Neuronal stem cell (in vitro differentiated cells): ENCODE measurements at regions not wholly inside any gene's neighbourhood (a gene's known extent, or its start where the extent isn't known, plus 50 kb on each side); places are given as distances from the start of the nearest gene placed in this dataset.

Source experiments
- DNase-seq: peaks from one replicate; pipeline ENCODE4 v3.0.0-alpha.2; 2013; ENCODE audit warnings: low spot score
- H2AFZ ChIP-seq: one replicate; pipeline ENCODE4 v1.6.1; 2013; ENCODE audit warnings: mild to moderate bottlenecking, low read length, inconsistent platforms
- H2AK5ac ChIP-seq: 2 replicates; pipeline ENCODE4 v1.6.1; 2013; ENCODE audit warnings: low read depth, mild to moderate bottlenecking, inconsistent platforms, low read length, moderate library complexity, mixed read lengths
- H2BK120ac ChIP-seq: 2 replicates; pipeline ENCODE4 v1.6.1; 2013; ENCODE audit warnings: low read depth, mild to moderate bottlenecking, inconsistent platforms, low read length, moderate library complexity, mixed read lengths
- H2BK12ac ChIP-seq: one replicate; pipeline ENCODE4 v1.6.1; 2013; ENCODE audit warnings: low read length, inconsistent platforms
- H2BK15ac ChIP-seq: 2 replicates; pipeline ENCODE4 v1.6.1; 2013; ENCODE audit warnings: mild to moderate bottlenecking, low read length, inconsistent platforms, mixed read lengths
- H2BK5ac ChIP-seq: one replicate; pipeline ENCODE4 v1.6.1; 2013; ENCODE audit warnings: inconsistent platforms, mild to moderate bottlenecking, low read length, moderate library complexity
- H3K14ac ChIP-seq: one replicate; pipeline ENCODE4 v1.6.1; 2013; ENCODE audit warnings: low read length, inconsistent platforms
- H3K18ac ChIP-seq: 2 replicates; pipeline ENCODE4 v1.6.1; 2013; ENCODE audit warnings: low read length, inconsistent platforms
- H3K23ac ChIP-seq: 2 replicates; pipeline ENCODE4 v1.6.1; 2013; ENCODE audit warnings: low read depth, mild to moderate bottlenecking, mixed read lengths, low read length, inconsistent platforms; ENCODE audit not compliant: poor library complexity
- H3K27ac ChIP-seq: replicated peaks from 3 replicates; pipeline ENCODE4 v1.5.1; 2013; ENCODE audit warnings: low read length, inconsistent platforms
- H3K27me3 ChIP-seq, 3 experiments: 2 replicates each; pipeline ENCODE4 v1.6.1; 2013; ENCODE audit warnings: low read length in 3 of 3, mild to moderate bottlenecking in 2 of 3, inconsistent platforms in 1 of 3, low read depth in 1 of 3, mixed read lengths in 1 of 3, moderate library complexity in 1 of 3; ENCODE audit not compliant: control insufficient read depth in 3 of 3, insufficient read depth in 3 of 3
- H3K36me3 ChIP-seq, 2 donors: replicated peaks in 1 of 2; 2 replicates each; pipeline ENCODE4 v1.6.1; 2013; ENCODE audit warnings: low read length in 2 of 2; ENCODE audit not compliant: control insufficient read depth in 2 of 2, insufficient read depth in 2 of 2
- H3K4ac ChIP-seq: 2 replicates; pipeline ENCODE4 v1.6.1; 2013; ENCODE audit warnings: inconsistent platforms, mild to moderate bottlenecking, low read length, moderate library complexity
- H3K4me1 ChIP-seq, 2 donors: 1 replicate in 1 of 2; 2 replicates in 1 of 2; pipeline ENCODE4 v1.6.1; 2013; ENCODE audit warnings: low read length in 2 of 2, low read depth in 1 of 2; ENCODE audit not compliant: control insufficient read depth in 2 of 2, insufficient read depth in 1 of 2
- H3K4me2 ChIP-seq: one replicate; pipeline ENCODE4 v1.6.1; 2013; ENCODE audit warnings: mild to moderate bottlenecking, low read length, inconsistent platforms; ENCODE audit not compliant: insufficient read depth, poor library complexity, severe bottlenecking
- H3K4me3 ChIP-seq, 2 donors: 2 replicates each; pipeline ENCODE4 v1.5.1; 2013; ENCODE audit warnings: low read length in 2 of 2, mild to moderate bottlenecking in 2 of 2, inconsistent platforms in 1 of 2, moderate library complexity in 1 of 2
- H3K79me1 ChIP-seq: one replicate; pipeline ENCODE4 v1.6.1; 2013; ENCODE audit warnings: low read depth, mild to moderate bottlenecking, inconsistent platforms, low read length, moderate library complexity
- H3K9ac ChIP-seq: one replicate; pipeline ENCODE4 v1.6.1; 2013; ENCODE audit warnings: mild to moderate bottlenecking, low read depth, low read length, inconsistent platforms; ENCODE audit not compliant: poor library complexity
- H3K9me3 ChIP-seq, 2 donors: replicated peaks in 1 of 2; 2 replicates each; pipeline versions ENCODE3 to v1.6.1; 2013; ENCODE audit warnings: low read length in 2 of 2, mild to moderate bottlenecking in 2 of 2, inconsistent platforms in 1 of 2, low read depth in 1 of 2, mixed read lengths in 1 of 2, moderate library complexity in 1 of 2; ENCODE audit not compliant: control insufficient read depth in 2 of 2, insufficient read depth in 1 of 2
- H4K8ac ChIP-seq: one replicate; pipeline ENCODE4 v1.6.1; 2013; ENCODE audit warnings: low read depth, mild to moderate bottlenecking, inconsistent platforms, low read length, moderate library complexity
- H4K91ac ChIP-seq: one replicate; pipeline ENCODE4 v1.6.1; 2013; ENCODE audit warnings: low read length, low read depth, mild to moderate bottlenecking, inconsistent platforms; ENCODE audit not compliant: poor library complexity
- WGBS, 2 donors: extraction: QIAGEN DNeasy Blood & Tissue Kit; methylation state at CpG; one replicate each; pipeline ENCODE4 v1.1.7; 2013; ENCODE audit warnings: missing lambda C conversion rate in 2 of 2, mixed read lengths in 1 of 2; ENCODE audit not compliant: insufficient read length in 2 of 2, insufficient replicate concordance in 1 of 2; ENCODE audit errors: extremely low coverage in 2 of 2; 5-methylcytosine and 5-hydroxymethylcytosine counted together

DNA sequence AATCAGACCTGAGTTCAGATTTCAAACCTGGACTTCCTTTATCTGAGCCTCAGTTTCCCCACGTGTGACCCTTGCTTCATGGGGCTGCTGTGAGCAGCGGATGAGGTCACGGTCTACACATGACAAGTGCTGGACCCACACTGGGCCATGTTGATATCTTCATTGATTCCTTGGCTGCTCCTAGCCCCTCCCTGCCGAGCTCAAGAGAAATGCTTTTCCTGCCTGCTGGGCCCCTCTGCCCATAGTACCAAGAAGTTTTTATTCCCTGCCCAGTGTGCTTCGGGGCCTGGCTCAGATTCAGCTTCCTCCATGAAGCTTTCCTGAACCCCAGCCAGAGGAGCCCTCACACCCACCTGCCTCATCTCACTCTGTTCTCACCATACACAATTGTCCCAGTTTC, 181.6 kb downstream of the PTPRU start:
- Histone ChIP-seq H2BK120ac (no peak overlapping the region), H3K4me1 (peaks cover 0 to 2% of the 10 kb centered on the region in 2 donors), H3K4me3 (no peak overlapping the region), H2BK15ac (no peak overlapping the region), H2BK12ac (no peak overlapping the region), H3K4ac (no peak overlapping the region), H3K23ac (no peak overlapping the region), H3K9ac (no peak overlapping the region), H2BK5ac (no peak overlapping the region), H2AFZ (no peak overlapping the region), H3K14ac (no peak overlapping the region), H3K79me1 (no peaks in the 10 kb centered on the region), H3K36me3 (no peaks in the 10 kb centered on the region), H3K9me3 (no peaks in the 10 kb centered on the region), H4K8ac (no peak overlapping the region), H2AK5ac (no peak overlapping the region), H3K4me2 (no peak overlapping the region), H3K27ac (no peak overlapping the region), H3K18ac (no peak overlapping the region), H4K91ac (no peak overlapping the region), H3K27me3 (no peaks in the 10 kb centered on the region)
- WGBS, 2 donors: no CpG with 5 or more reads among the region's 5 CpGs
- DNase-seq: no peak

DNA sequence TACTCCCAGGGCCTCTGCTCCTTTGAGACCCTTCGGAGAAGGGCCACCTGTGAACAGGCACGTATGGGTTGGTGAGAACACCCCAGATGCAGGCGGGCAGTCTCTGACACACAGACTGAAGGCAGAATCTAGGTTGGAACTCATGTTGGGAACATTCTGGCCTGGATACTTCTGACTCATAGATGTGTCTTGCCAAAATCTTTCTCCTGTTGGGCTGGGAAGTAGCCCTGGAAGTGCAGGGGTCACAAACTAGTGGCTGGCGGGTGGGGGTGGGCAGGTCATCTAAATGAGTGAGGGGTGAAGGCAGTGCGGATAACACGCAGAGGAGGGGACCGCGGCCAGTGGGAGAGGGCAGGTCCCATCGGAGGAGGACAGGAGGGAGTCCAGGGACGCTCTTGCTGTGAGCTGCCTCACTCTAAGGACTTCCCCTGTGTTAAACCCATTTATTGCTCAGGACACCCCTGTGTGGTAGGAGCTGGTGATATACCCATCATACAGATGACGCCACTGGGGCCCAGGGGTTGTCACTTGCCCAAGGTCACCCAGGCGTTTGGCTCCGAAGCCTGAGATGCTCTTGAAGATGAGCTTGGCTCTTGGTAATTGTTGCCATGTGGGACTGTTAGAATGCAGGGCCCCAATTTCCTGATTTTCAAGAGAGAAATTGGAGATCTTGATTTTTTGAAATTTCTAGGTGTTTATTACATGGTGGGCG, 181.0 kb downstream of the PTPRU start:
- Histone ChIP-seq H2BK5ac (no peak overlapping the region), H3K79me1 (no peaks in the 10 kb centered on the region), H2BK15ac (peak overlapping the region; percentile 73), H3K14ac (no peak overlapping the region), H3K9me3 (no peaks in the 10 kb centered on the region), H2AK5ac (peak overlapping the region; percentile 58), H2BK120ac (no peak overlapping the region), H3K4me3 (no peak overlapping the region), H3K18ac (peak overlapping the region; percentile 85), H2AFZ (no peak overlapping the region), H3K4me2 (no peak overlapping the region), H3K23ac (no peak overlapping the region), H2BK12ac (no peak overlapping the region), H3K36me3 (no peaks in the 10 kb centered on the region), H4K8ac (no peak overlapping the region), H3K4me1 (peaks cover 0 to 2% of the 10 kb centered on the region in 2 donors), H4K91ac (peak overlapping the region; percentile 32), H3K4ac (no peak overlapping the region), H3K27ac (no peak overlapping the region), H3K27me3 (no peaks in the 10 kb centered on the region), H3K9ac (no peak overlapping the region)
- no peak for DNase-seq
- WGBS, 2 donors: no CpG with 5 or more reads among the region's 14 CpGs

DNA sequence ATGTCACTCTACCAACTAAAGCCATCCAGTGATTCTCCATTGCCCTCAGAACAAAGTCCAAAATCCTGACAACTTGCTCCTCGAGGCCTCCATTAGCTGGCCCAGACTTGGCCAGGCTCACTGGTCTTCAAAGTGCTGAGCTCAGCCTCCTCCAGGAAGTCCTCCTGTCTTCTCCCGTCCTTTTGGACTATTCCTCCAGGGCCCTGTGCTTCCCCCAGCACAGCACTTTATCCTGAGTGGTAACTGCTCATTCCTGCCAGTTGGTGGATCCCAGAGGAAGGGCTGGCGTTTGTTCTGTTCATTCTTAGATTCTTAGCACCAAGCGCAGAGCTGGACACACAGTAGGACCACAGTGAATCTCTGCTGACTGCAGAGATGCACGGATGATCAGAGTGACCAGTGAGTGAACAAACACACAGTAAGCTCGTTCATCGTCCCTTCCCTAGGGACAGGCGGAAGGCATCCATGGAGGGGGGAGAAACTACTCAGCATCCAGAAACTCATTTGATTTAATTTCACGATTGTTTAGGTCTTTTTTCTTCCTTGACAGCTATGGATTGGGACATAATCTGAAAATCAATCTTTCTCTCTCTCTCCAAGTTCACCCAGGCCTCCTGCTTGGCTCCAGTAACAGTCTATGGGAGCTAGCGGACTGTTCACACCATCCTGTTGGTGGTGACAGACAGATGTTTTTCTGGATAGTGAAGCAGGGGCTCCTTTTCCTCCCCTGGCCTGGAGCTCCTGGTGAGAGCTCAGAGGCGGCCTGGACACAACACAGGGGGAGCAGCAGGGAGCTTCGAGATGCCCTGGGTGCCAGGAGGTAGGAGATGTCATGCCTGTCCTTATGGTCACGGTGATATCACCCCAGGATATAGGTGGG, 180.2 kb downstream of the PTPRU start:
- Histone ChIP-seq H3K4me3 (no peak overlapping the region), H3K23ac (no peak overlapping the region), H3K9me3 (no peaks in the 10 kb centered on the region), H4K91ac (peak overlapping the region; percentile 32), H2BK12ac (no peak overlapping the region), H3K4me2 (no peak overlapping the region), H3K27ac (no peak overlapping the region), H3K14ac (no peak overlapping the region), H3K18ac (peak overlapping the region; percentile 85), H3K4ac (no peak overlapping the region), H2AFZ (no peak overlapping the region), H3K27me3 (no peaks in the 10 kb centered on the region), H3K79me1 (no peaks in the 10 kb centered on the region), H2BK15ac (peak overlapping the region; percentile 73), H3K4me1 (peaks cover 0 to 2% of the 10 kb centered on the region in 2 donors), H3K9ac (no peak overlapping the region), H2BK5ac (no peak overlapping the region), H2AK5ac (peak overlapping the region; percentile 58), H3K36me3 (no peaks in the 10 kb centered on the region), H4K8ac (no peak overlapping the region), H2BK120ac (no peak overlapping the region)
- WGBS, 2 donors: no CpG with 5 or more reads among the region's 13 CpGs
- DNase-seq: no peak

DNA sequence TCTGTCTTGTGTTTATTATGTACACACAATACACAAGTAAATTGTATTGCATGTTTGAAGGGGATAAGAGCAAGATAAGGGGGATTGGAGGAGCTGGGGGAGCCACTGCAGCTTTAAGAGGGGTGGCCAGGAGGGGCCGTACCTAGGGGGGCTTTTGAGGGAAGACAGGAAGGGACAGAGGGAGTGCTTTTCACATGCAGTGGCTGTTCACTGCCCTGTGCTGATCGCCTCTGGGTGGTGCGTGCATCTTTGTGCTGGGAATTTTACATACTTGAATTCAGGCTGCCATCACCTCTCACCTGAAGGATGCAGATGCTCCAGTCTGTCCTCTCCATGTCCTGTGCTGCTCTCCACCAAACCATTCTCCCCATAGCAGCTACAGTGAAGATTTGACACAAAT, 179.5 kb downstream of the PTPRU start:
- no peak overlapping the region for H2BK5ac ChIP-seq
- no CpG with 5 or more reads among the region's 3 CpGs for WGBS, 2 donors
- no peak overlapping the region for H2BK120ac ChIP-seq
- H3K9ac ChIP-seq: no peak overlapping the region
- H2AFZ ChIP-seq: no peak overlapping the region
- H3K23ac ChIP-seq: no peak overlapping the region
- DNase-seq: no peak
- H3K79me1 ChIP-seq: no peaks in the 10 kb centered on the region
- no peaks in the 10 kb centered on the region for H3K27me3 ChIP-seq
- no peak overlapping the region for H4K8ac ChIP-seq
- H3K27ac ChIP-seq: no peak overlapping the region
- H3K4ac ChIP-seq: no peak overlapping the region
- H4K91ac ChIP-seq: no peak overlapping the region
- H3K4me1 ChIP-seq: peaks cover 0 to 2% of the 10 kb centered on the region in 2 donors
- no peak overlapping the region for H2BK12ac ChIP-seq
- H3K18ac ChIP-seq: no peak overlapping the region
- H3K14ac ChIP-seq: no peak overlapping the region
- H2AK5ac ChIP-seq: no peak overlapping the region
- H3K4me3 ChIP-seq: no peak overlapping the region
- H3K9me3 ChIP-seq: no peaks in the 10 kb centered on the region
- no peak overlapping the region for H2BK15ac ChIP-seq
- no peaks in the 10 kb centered on the region for H3K36me3 ChIP-seq
- no peak overlapping the region for H3K4me2 ChIP-seq
